GM23338 (cell line): ENCODE measurements at regions not wholly inside any gene's neighbourhood (a gene's known extent, or its start where the extent isn't known, plus 50 kb on each side); places are given as distances from the start of the nearest gene placed in this dataset.

ENCODE experiments used
- CREB1 ChIP-seq: fragments of 250-450 bp; sonication (Bioruptor Pico); IDR thresholded peaks from 2 replicates; pipeline ENCODE4 v1.5.0; 2020; ENCODE audit warnings: low read depth, mild to moderate bottlenecking, moderate library complexity
- EZH2 ChIP-seq: fragments of 200-600 bp; sonication (generic); IDR thresholded peaks from one replicate; pipeline ENCODE4 v1.8.0; 2017; ENCODE audit warnings: antibody characterized with exemption, mild to moderate bottlenecking, low read depth; ENCODE audit not compliant: unreplicated experiment
- EZH2phosphoT487 ChIP-seq: fragments of 200-600 bp; sonication (generic); IDR thresholded peaks from one replicate; pipeline ENCODE4 v1.8.1; 2018; ENCODE audit warnings: antibody characterized with exemption; ENCODE audit not compliant: unreplicated experiment
- JUNB ChIP-seq: IDR thresholded peaks from one replicate; pipeline ENCODE4 v1.6.1; 2016; ENCODE audit warnings: antibody characterized with exemption; ENCODE audit not compliant: unreplicated experiment
- POLR2AphosphoS5 ChIP-seq: IDR thresholded peaks from 2 replicates; pipeline ENCODE4 v1.6.1; 2016; ENCODE audit warnings: antibody characterized with exemption, low read depth
- REST ChIP-seq: IDR thresholded peaks from one replicate; pipeline ENCODE4 v1.6.1; 2018; ENCODE audit warnings: antibody characterized with exemption; ENCODE audit not compliant: unreplicated experiment
- ZNF331 ChIP-seq: fragments of 250-450 bp; sonication (Bioruptor Pico); IDR thresholded peaks from 2 replicates; pipeline ENCODE4 v1.5.0; 2020; ENCODE audit warnings: low read depth, mild to moderate bottlenecking, moderate library complexity
- TF ChIP-seq, protein P1 (sequence below), 2 experiments: fragments of 200-600 bp in 1 of 2; sonication (generic) in 1 of 2; conservative IDR thresholded peaks; 2 replicates each; pipeline versions ENCODE4 v1.5.1 to v1.6.1; 2016 to 2017; ENCODE audit warnings: antibody characterized with exemption in 2 of 2, low read depth in 2 of 2, mild to moderate bottlenecking in 2 of 2, moderate library complexity in 1 of 2
- TF ChIP-seq, protein P2 (sequence below): IDR thresholded peaks from 2 replicates; pipeline ENCODE4 v1.6.1; 2016; ENCODE audit warnings: antibody characterized with exemption

DNA sequence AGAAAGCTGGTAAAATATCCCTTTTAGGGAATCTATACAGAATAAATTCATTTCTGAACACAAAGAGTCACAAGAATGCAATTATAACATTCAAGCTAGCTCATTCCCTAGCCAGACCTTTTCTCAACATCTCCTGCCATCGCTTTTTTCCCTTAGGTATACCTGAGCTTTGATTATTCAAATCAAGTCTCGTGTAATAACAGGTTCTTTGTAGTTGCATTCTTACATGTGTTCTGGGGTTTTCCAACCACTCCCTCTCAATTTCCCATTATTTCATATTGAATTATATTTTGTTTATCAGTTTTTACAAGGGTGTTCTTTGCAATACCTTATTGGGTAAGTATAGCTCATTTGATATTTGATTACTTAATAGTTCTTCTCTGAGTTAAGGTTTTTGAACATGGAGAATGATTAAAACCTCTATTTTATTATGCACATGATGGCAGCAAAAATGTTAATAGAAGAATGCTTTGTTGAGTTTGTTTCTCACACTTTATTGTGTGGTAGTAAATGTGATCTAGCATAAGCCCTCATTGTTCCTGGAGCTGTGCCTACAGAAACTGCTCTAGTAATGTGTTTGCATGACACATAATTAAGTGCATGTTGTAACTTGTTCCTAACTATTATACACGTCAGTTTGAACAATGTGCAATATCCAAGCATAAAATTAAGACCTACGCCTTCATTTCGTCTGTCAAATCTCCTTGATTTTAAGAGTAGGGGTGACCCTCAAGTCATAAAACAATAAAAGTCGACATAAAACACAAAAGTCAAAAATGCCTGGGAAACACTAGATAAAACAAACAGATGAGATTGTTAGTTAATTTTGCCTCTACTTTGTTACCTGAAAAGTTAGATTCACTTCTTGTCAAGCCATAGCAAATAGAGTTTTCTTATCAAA lies 124.0 kb upstream of the POF1B start:
- TF ChIP-seq, protein P1, sequence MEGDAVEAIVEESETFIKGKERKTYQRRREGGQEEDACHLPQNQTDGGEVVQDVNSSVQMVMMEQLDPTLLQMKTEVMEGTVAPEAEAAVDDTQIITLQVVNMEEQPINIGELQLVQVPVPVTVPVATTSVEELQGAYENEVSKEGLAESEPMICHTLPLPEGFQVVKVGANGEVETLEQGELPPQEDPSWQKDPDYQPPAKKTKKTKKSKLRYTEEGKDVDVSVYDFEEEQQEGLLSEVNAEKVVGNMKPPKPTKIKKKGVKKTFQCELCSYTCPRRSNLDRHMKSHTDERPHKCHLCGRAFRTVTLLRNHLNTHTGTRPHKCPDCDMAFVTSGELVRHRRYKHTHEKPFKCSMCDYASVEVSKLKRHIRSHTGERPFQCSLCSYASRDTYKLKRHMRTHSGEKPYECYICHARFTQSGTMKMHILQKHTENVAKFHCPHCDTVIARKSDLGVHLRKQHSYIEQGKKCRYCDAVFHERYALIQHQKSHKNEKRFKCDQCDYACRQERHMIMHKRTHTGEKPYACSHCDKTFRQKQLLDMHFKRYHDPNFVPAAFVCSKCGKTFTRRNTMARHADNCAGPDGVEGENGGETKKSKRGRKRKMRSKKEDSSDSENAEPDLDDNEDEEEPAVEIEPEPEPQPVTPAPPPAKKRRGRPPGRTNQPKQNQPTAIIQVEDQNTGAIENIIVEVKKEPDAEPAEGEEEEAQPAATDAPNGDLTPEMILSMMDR (conservative IDR thresholded peaks at IDR 0.05; ENCODE audit: low read depth in 2 of 2), result no peak
- TF ChIP-seq EZH2, result no peak
- no peak for TF ChIP-seq EZH2phosphoT487
- TF ChIP-seq REST, result no peak
- no peak for TF ChIP-seq JUNB
- no peak for TF ChIP-seq POLR2AphosphoS5
- TF ChIP-seq, protein P2, sequence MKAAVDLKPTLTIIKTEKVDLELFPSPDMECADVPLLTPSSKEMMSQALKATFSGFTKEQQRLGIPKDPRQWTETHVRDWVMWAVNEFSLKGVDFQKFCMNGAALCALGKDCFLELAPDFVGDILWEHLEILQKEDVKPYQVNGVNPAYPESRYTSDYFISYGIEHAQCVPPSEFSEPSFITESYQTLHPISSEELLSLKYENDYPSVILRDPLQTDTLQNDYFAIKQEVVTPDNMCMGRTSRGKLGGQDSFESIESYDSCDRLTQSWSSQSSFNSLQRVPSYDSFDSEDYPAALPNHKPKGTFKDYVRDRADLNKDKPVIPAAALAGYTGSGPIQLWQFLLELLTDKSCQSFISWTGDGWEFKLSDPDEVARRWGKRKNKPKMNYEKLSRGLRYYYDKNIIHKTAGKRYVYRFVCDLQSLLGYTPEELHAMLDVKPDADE, result no peak
- TF ChIP-seq CREB1, result no peak
- TF ChIP-seq ZNF331 (CRISPR knock-in tag), result no peak
